CD4-positive, alpha-beta memory T cell (primary cell): ENCODE measurements at regions not wholly inside any gene's neighbourhood (a gene's known extent, or its start where the extent isn't known, plus 50 kb on each side); places are given as distances from the start of the nearest gene placed in this dataset.
"Not testable (repeated sequence)": the region's sequence is repeated elsewhere in the genome, so short reads cannot be mapped to it uniquely, and the experiment has no call there.

Experiments
- CTCF ChIA-PET: fragments of 350-600 bp; sonication (Branson Sonifier 250); formaldehyde crosslinking; loops from one replicate; lab custom pipeline; 2021; ENCODE audit warnings: inconsistent platforms; ENCODE audit not compliant: partially characterized antibody; lab: Charles Lee
- POLR2A ChIA-PET: fragments of 350-600 bp; sonication (Branson Sonifier 250); formaldehyde crosslinking; loops from one replicate; lab custom pipeline; 2021; ENCODE audit not compliant: partially characterized antibody; lab: Charles Lee
- DNase-seq, 5 donors: peaks; one replicate each; pipeline versions ENCODE4 v3.0.0 to v3.0.0-alpha.2; 2020 to 2022; ENCODE audit warnings: mixed read lengths in 1 of 5
- H3K27ac ChIP-seq: one replicate; pipeline ENCODE4 v1.7.0; 2013; ENCODE audit warnings: low read depth, low read length
- H3K27me3 ChIP-seq: 2 replicates; pipeline ENCODE4 v1.7.0; 2013; ENCODE audit warnings: mild to moderate bottlenecking, low read length, moderate library complexity; ENCODE audit not compliant: insufficient read depth
- H3K36me3 ChIP-seq: 2 replicates; pipeline ENCODE4 v1.7.0; 2013; ENCODE audit warnings: mild to moderate bottlenecking, low read length, moderate library complexity; ENCODE audit not compliant: insufficient read depth
- H3K4me1 ChIP-seq: 2 replicates; pipeline ENCODE4 v1.7.0; 2013; ENCODE audit warnings: mild to moderate bottlenecking, low read length, moderate library complexity; ENCODE audit not compliant: insufficient read depth
- H3K4me3 ChIP-seq, 2 donors: one replicate each; pipeline ENCODE4 v1.7.0; 2013; ENCODE audit warnings: low read length in 2 of 2, mild to moderate bottlenecking in 1 of 2
- H3K9me3 ChIP-seq, 2 donors: one replicate each; pipeline ENCODE4 v1.7.0; 2013; ENCODE audit warnings: low read length in 2 of 2, control low read depth in 1 of 2; ENCODE audit not compliant: control insufficient read depth in 1 of 2
- H3K27ac Mint-ChIP-seq, 7 donors: one replicate each; pipeline ENCODE4 v1.8.0; 2020 to 2021; ENCODE audit warnings: mixed read lengths in 7 of 7, mild to moderate bottlenecking in 6 of 7, inconsistent platforms in 3 of 7, moderate library complexity in 3 of 7
- H3K27me3 Mint-ChIP-seq, 2 donors: one replicate each; pipeline ENCODE4 v1.8.0; 2020 to 2021; ENCODE audit warnings: mixed read lengths in 2 of 2
- H3K36me3 Mint-ChIP-seq, 2 donors: one replicate each; pipeline ENCODE4 v1.8.0; 2020 to 2021; ENCODE audit warnings: mixed read lengths in 2 of 2, inconsistent platforms in 1 of 2, mild to moderate bottlenecking in 1 of 2
- H3K4me1 Mint-ChIP-seq, 4 donors: one replicate each; pipeline ENCODE4 v1.8.0; 2020 to 2021; ENCODE audit warnings: mixed read lengths in 4 of 4, mild to moderate bottlenecking in 1 of 4
- H3K4me3 Mint-ChIP-seq, 8 donors: one replicate each; pipeline ENCODE4 v1.8.0; 2020 to 2021; ENCODE audit warnings: mixed read lengths in 8 of 8, mild to moderate bottlenecking in 7 of 8, moderate library complexity in 6 of 8, inconsistent platforms in 3 of 8
- H3K9me3 Mint-ChIP-seq, 8 donors: one replicate each; pipeline ENCODE4 v1.8.0; 2020 to 2021; ENCODE audit warnings: mixed read lengths in 8 of 8, mild to moderate bottlenecking in 5 of 8, inconsistent platforms in 3 of 8, moderate library complexity in 1 of 8
- intact Hi-C: fragments of 100-400 bp; cut with micrococcal nuclease; formaldehyde crosslinking; loops from one replicate; pipeline ENCODE4 v1.15.1; 2023

GRCh38 chr9:108744641-108745040 is 111.1 kb downstream of the ACTL7B start:
- no peak overlapping the region for H3K4me3 Mint-ChIP-seq
- Histone ChIP-seq H3K4me1 (no peaks in the 10 kb centered on the region), H3K36me3 (no peaks in the 10 kb centered on the region), H3K4me3 (no peak overlapping the region), H3K27ac (no peak overlapping the region), H3K9me3 (no peaks in the 10 kb centered on the region), H3K27me3 (no peaks in the 10 kb centered on the region)
- CTCF ChIA-PET = no interaction called here
- no peaks in the 10 kb centered on the region for H3K36me3 Mint-ChIP-seq
- DNase-seq = no peak
- POLR2A ChIA-PET = no interaction called here
- H3K9me3 Mint-ChIP-seq = peaks cover 0 to 2% (median 0%) of the 10 kb centered on the region in 8 donors
- intact Hi-C loops = no loop called here
- H3K4me1 Mint-ChIP-seq = no peaks in the 10 kb centered on the region
- no peak overlapping the region for H3K27ac Mint-ChIP-seq
- H3K27me3 Mint-ChIP-seq = no peaks in the 10 kb centered on the region

- no peak for DNase-seq
- H3K27me3 ChIP-seq = no peaks in the 10 kb centered on the region
- CTCF ChIA-PET = no interaction called here
- no peak overlapping the region for H3K4me3 Mint-ChIP-seq
- no peak overlapping the region for H3K4me3 ChIP-seq
- no peaks in the 10 kb centered on the region for H3K4me1 ChIP-seq
- H3K27ac ChIP-seq = no peak overlapping the region
- POLR2A ChIA-PET = no interaction called here
- H3K36me3 Mint-ChIP-seq = no peaks in the 10 kb centered on the region
- intact Hi-C loops = no loop called here
- no peaks in the 10 kb centered on the region for H3K9me3 ChIP-seq
- H3K27me3 Mint-ChIP-seq = no peaks in the 10 kb centered on the region
- no peaks in the 10 kb centered on the region for H3K36me3 ChIP-seq
- H3K4me1 Mint-ChIP-seq = no peaks in the 10 kb centered on the region
- peaks cover 0 to 2% (median 0%) of the 10 kb centered on the region in 8 donors for H3K9me3 Mint-ChIP-seq
- no peak overlapping the region for H3K27ac Mint-ChIP-seq
These were observed 111.8 kb downstream of the ACTL7B start for GRCh38 chr9:108743901-108744371.

- no peak overlapping the region for H3K4me3 Mint-ChIP-seq
- DNase-seq = no peak
- H3K27ac Mint-ChIP-seq = no peak overlapping the region
- CTCF ChIA-PET = interaction anchor here (0.6 kb wide), 1 partner anchor 14 kb away, joined by 4 read pairs; no protein-coding TSS in a partner anchor
- H3K36me3 ChIP-seq = no peaks in the 10 kb centered on the region
- H3K4me1 Mint-ChIP-seq = no peaks in the 10 kb centered on the region
- H3K27ac ChIP-seq = no peak overlapping the region
- peaks cover 0 to 2% (median 0%) of the 10 kb centered on the region in 8 donors for H3K9me3 Mint-ChIP-seq
- intact Hi-C loops = no loop called here
- POLR2A ChIA-PET = no interaction called here
- no peaks in the 10 kb centered on the region for H3K27me3 Mint-ChIP-seq
- no peaks in the 10 kb centered on the region for H3K36me3 Mint-ChIP-seq
- no peaks in the 10 kb centered on the region for H3K27me3 ChIP-seq
- no peaks in the 10 kb centered on the region for H3K9me3 ChIP-seq
- H3K4me3 ChIP-seq = no peak overlapping the region
- no peaks in the 10 kb centered on the region for H3K4me1 ChIP-seq
These were observed 112.4 kb downstream of the ACTL7B start for GRCh38 chr9:108743416-108743815.

GRCh38 chr9:108742191-108742590 is 113.6 kb downstream of the ACTL7B start:
- H3K4me1 ChIP-seq = no peaks in the 10 kb centered on the region
- peaks cover 0 to 2% (median 0%) of the 10 kb centered on the region in 8 donors for H3K9me3 Mint-ChIP-seq
- H3K27me3 Mint-ChIP-seq = no peaks in the 10 kb centered on the region
- H3K36me3 Mint-ChIP-seq = no peaks in the 10 kb centered on the region
- no peak for DNase-seq
- ChIA-PET POLR2A (no interaction called here), CTCF (no interaction called here)
- H3K27ac Mint-ChIP-seq = no peak overlapping the region
- H3K27me3 ChIP-seq = no peaks in the 10 kb centered on the region
- H3K9me3 ChIP-seq = no peaks in the 10 kb centered on the region
- no peaks in the 10 kb centered on the region for H3K36me3 ChIP-seq
- H3K4me3 Mint-ChIP-seq = no peak overlapping the region
- intact Hi-C loops = no loop called here
- H3K4me1 Mint-ChIP-seq = no peaks in the 10 kb centered on the region
- H3K27ac ChIP-seq = no peak overlapping the region
- H3K4me3 ChIP-seq = no peak overlapping the region

- H3K27me3 Mint-ChIP-seq, intact Hi-C loops, H3K36me3 Mint-ChIP-seq, POLR2A ChIA-PET, H3K4me1 ChIP-seq, H3K27ac ChIP-seq, H3K27me3 ChIP-seq, CTCF ChIA-PET, H3K4me3 ChIP-seq, H3K4me3 Mint-ChIP-seq, H3K4me1 Mint-ChIP-seq, H3K9me3 ChIP-seq, H3K27ac Mint-ChIP-seq, H3K36me3 ChIP-seq, DNase-seq: not testable (repeated sequence)
- H3K9me3 Mint-ChIP-seq = peaks cover 7 to 31% (median 13%) of the 10 kb centered on the region in 8 donors
These were observed 124.5 kb downstream of the ACTL7B start for GRCh38 chr9:108731292-108731691.

GRCh38 chr9:108727580-108728111 is 128.1 kb downstream of the ACTL7B start:
- H3K4me1 ChIP-seq = no peaks in the 10 kb centered on the region
- no peaks in the 10 kb centered on the region for H3K27me3 ChIP-seq
- no peak for DNase-seq
- CTCF ChIA-PET = no interaction called here
- H3K36me3 Mint-ChIP-seq = no peaks in the 10 kb centered on the region
- POLR2A ChIA-PET = no interaction called here
- H3K4me3 ChIP-seq = no peak overlapping the region
- no peaks in the 10 kb centered on the region for H3K9me3 ChIP-seq
- no peak overlapping the region for H3K27ac ChIP-seq
- no peaks in the 10 kb centered on the region for H3K36me3 ChIP-seq
- H3K9me3 Mint-ChIP-seq = peaks cover 3 to 23% (median 10%) of the 10 kb centered on the region in 8 donors
- intact Hi-C loops = no loop called here
- H3K27ac Mint-ChIP-seq = no peak overlapping the region
- H3K4me1 Mint-ChIP-seq = no peaks in the 10 kb centered on the region
- H3K27me3 Mint-ChIP-seq = peaks cover 0 to 2% of the 10 kb centered on the region in 2 donors
- no peak overlapping the region for H3K4me3 Mint-ChIP-seq

GRCh38 chr9:108724652-108725051 is 131.1 kb downstream of the ACTL7B start:
- no peak overlapping the region for H3K4me3 Mint-ChIP-seq
- no peaks in the 10 kb centered on the region for H3K4me1 Mint-ChIP-seq
- H3K27me3 ChIP-seq = no peaks in the 10 kb centered on the region
- H3K27me3 Mint-ChIP-seq = no peaks in the 10 kb centered on the region
- no peak for DNase-seq
- POLR2A ChIA-PET = no interaction called here
- no peaks in the 10 kb centered on the region for H3K36me3 ChIP-seq
- intact Hi-C loops = no loop called here
- H3K4me1 ChIP-seq = no peaks in the 10 kb centered on the region
- CTCF ChIA-PET = no interaction called here
- H3K27ac ChIP-seq = no peak overlapping the region
- H3K27ac Mint-ChIP-seq = no peak overlapping the region
- no peaks in the 10 kb centered on the region for H3K36me3 Mint-ChIP-seq
- H3K9me3 Mint-ChIP-seq = peaks cover 0 to 5% (median 2%) of the 10 kb centered on the region in 8 donors
- H3K4me3 ChIP-seq = no peak overlapping the region
- H3K9me3 ChIP-seq = no peaks in the 10 kb centered on the region
